SJSA1 (cell line): ENCODE measurements at regions not wholly inside any gene's neighbourhood (a gene's known extent, or its start where the extent isn't known, plus 50 kb on each side); places are given as distances from the start of the nearest gene placed in this dataset.

ENCODE experiments used
- DNase-seq, 2 experiments: peaks; one replicate each; pipeline ENCODE4 v3.0.0-alpha.2; 2015 to 2020; ENCODE audit warnings: low spot score in 2 of 2, low read depth in 1 of 2
- H3K27ac ChIP-seq: fragments of 250-450 bp; sonication (Bioruptor Pico); 2 replicates; pipeline ENCODE4 v1.5.1; 2020; ENCODE audit warnings: mild to moderate bottlenecking, moderate library complexity
- H3K27me3 ChIP-seq: fragments of 250-450 bp; sonication (Bioruptor Pico); replicated peaks from 2 replicates; pipeline ENCODE4 v1.5.1; 2020; ENCODE audit warnings: mild to moderate bottlenecking, moderate library complexity
- H3K36me3 ChIP-seq: fragments of 250-450 bp; sonication (Bioruptor Pico); 2 replicates; pipeline ENCODE4 v1.5.1; 2020; ENCODE audit warnings: mild to moderate bottlenecking
- H3K4me1 ChIP-seq: fragments of 250-450 bp; sonication (Bioruptor Pico); replicated peaks from 2 replicates; pipeline ENCODE4 v1.6.1; 2021; ENCODE audit warnings: mild to moderate bottlenecking
- H3K4me3 ChIP-seq: fragments of 250-450 bp; sonication (Bioruptor Pico); 2 replicates; pipeline ENCODE4 v1.5.1; 2020; ENCODE audit warnings: mild to moderate bottlenecking
- H3K9me3 ChIP-seq: fragments of 250-450 bp; sonication (Bioruptor Pico); replicated peaks from 2 replicates; pipeline ENCODE4 v1.5.1; 2020; ENCODE audit warnings: mild to moderate bottlenecking

- Histone ChIP-seq H3K4me1 (no peaks in the 10 kb centered on the region), H3K9me3 (no peaks in the 10 kb centered on the region)
Measured at GRCh38 chr4:163967263-163967662, 472.8 kb downstream of the TMA16 start.

GRCh38 chr4:163967710-163968109, 473.2 kb downstream of the TMA16 start:
- Histone ChIP-seq H3K4me1 (no peaks in the 10 kb centered on the region), H3K36me3 (no peaks in the 10 kb centered on the region), H3K27ac (no peak overlapping the region), H3K9me3 (no peaks in the 10 kb centered on the region), H3K4me3 (no peak overlapping the region), H3K27me3 (no peaks in the 10 kb centered on the region)
- DNase-seq: no peak

More at GRCh38 chr4:163967263-163967662, 472.8 kb downstream of the TMA16 start:
- Histone ChIP-seq H3K36me3 (no peaks in the 10 kb centered on the region), H3K4me3 (no peak overlapping the region), H3K27ac (no peak overlapping the region), H3K27me3 (no peaks in the 10 kb centered on the region)
- DNase-seq: no peak

GRCh38 chr4:163969291-163969690, 474.8 kb downstream of the TMA16 start:
- Histone ChIP-seq H3K4me3 (no peak overlapping the region), H3K36me3 (no peaks in the 10 kb centered on the region), H3K27ac (no peak overlapping the region), H3K27me3 (no peaks in the 10 kb centered on the region), H3K9me3 (no peaks in the 10 kb centered on the region), H3K4me1 (no peaks in the 10 kb centered on the region)
- DNase-seq: no peak

- no peaks in the 10 kb centered on the region for H3K4me1 ChIP-seq
- DNase-seq: no peak
Measured at GRCh38 chr4:163976588-163976987, 482.1 kb downstream of the TMA16 start.

GRCh38 chr4:163988391-163988790, 493.9 kb downstream of the TMA16 start:
- Histone ChIP-seq H3K36me3 (no peaks in the 10 kb centered on the region), H3K27ac (no peak overlapping the region), H3K9me3 (no peaks in the 10 kb centered on the region), H3K4me3 (no peak overlapping the region), H3K4me1 (no peaks in the 10 kb centered on the region), H3K27me3 (no peaks in the 10 kb centered on the region)
- DNase-seq: no peak

More at GRCh38 chr4:163976588-163976987, 482.1 kb downstream of the TMA16 start:
- Histone ChIP-seq H3K36me3 (no peaks in the 10 kb centered on the region), H3K4me3 (no peak overlapping the region), H3K27ac (no peak overlapping the region), H3K27me3 (no peaks in the 10 kb centered on the region), H3K9me3 (no peaks in the 10 kb centered on the region)

- Histone ChIP-seq H3K27ac (no peak overlapping the region), H3K4me1 (no peaks in the 10 kb centered on the region), H3K4me3 (no peak overlapping the region), H3K27me3 (no peaks in the 10 kb centered on the region), H3K9me3 (no peaks in the 10 kb centered on the region), H3K36me3 (no peaks in the 10 kb centered on the region)
- no peak for DNase-seq
Measured at GRCh38 chr4:163988865-163989264, 494.4 kb downstream of the TMA16 start.

- no peaks in the 10 kb centered on the region for H3K36me3 ChIP-seq
- H3K4me1 ChIP-seq: no peaks in the 10 kb centered on the region
- H3K4me3 ChIP-seq: no peak overlapping the region
- H3K27me3 ChIP-seq: no peaks in the 10 kb centered on the region
- H3K27ac ChIP-seq: no peak overlapping the region
- DNase-seq: no peak
- H3K9me3 ChIP-seq: no peaks in the 10 kb centered on the region
Measured at GRCh38 chr4:163991298-163991865, 496.9 kb downstream of the TMA16 start.

- Histone ChIP-seq H3K9me3 (no peaks in the 10 kb centered on the region), H3K4me1 (no peaks in the 10 kb centered on the region), H3K36me3 (no peaks in the 10 kb centered on the region), H3K4me3 (no peak overlapping the region), H3K27ac (no peak overlapping the region), H3K27me3 (no peaks in the 10 kb centered on the region)
- no peak for DNase-seq
Measured at GRCh38 chr4:164009435-164009834, 514.9 kb downstream of the TMA16 start.

- DNase-seq: no peak
- no peak overlapping the region for H3K4me3 ChIP-seq
- H3K27ac ChIP-seq: no peak overlapping the region
- no peaks in the 10 kb centered on the region for H3K27me3 ChIP-seq
- H3K36me3 ChIP-seq: no peaks in the 10 kb centered on the region
- H3K4me1 ChIP-seq: no peaks in the 10 kb centered on the region
- H3K9me3 ChIP-seq: no peaks in the 10 kb centered on the region
Measured at GRCh38 chr4:164011791-164012190, 517.3 kb downstream of the TMA16 start.

- H3K4me3 ChIP-seq: no peak overlapping the region
- no peak overlapping the region for H3K27ac ChIP-seq
- DNase-seq: no peak
- H3K36me3 ChIP-seq: no peaks in the 10 kb centered on the region
- H3K27me3 ChIP-seq: no peaks in the 10 kb centered on the region
- H3K4me1 ChIP-seq: no peaks in the 10 kb centered on the region
- H3K9me3 ChIP-seq: no peaks in the 10 kb centered on the region
Measured at GRCh38 chr4:164012396-164013027, 518.0 kb downstream of the TMA16 start.

GRCh38 chr4:164021947-164022346, 527.5 kb downstream of the TMA16 start:
- H3K36me3 ChIP-seq: no peaks in the 10 kb centered on the region
- H3K27ac ChIP-seq: no peak overlapping the region
- no peaks in the 10 kb centered on the region for H3K4me1 ChIP-seq
- no peak overlapping the region for H3K4me3 ChIP-seq
- H3K27me3 ChIP-seq: no peaks in the 10 kb centered on the region
- no peak for DNase-seq
- no peaks in the 10 kb centered on the region for H3K9me3 ChIP-seq

GRCh38 chr4:164023214-164023613, 528.7 kb downstream of the TMA16 start:
- Histone ChIP-seq H3K4me1 (no peaks in the 10 kb centered on the region), H3K9me3 (no peaks in the 10 kb centered on the region), H3K27me3 (no peaks in the 10 kb centered on the region), H3K27ac (no peak overlapping the region), H3K4me3 (no peak overlapping the region), H3K36me3 (no peaks in the 10 kb centered on the region)
- DNase-seq: no peak

GRCh38 chr4:164027805-164028204, 533.3 kb downstream of the TMA16 start:
- DNase-seq: no peak
- no peaks in the 10 kb centered on the region for H3K27me3 ChIP-seq

GRCh38 chr4:164039482-164039881, 545.0 kb downstream of the TMA16 start:
- H3K36me3 ChIP-seq: no peaks in the 10 kb centered on the region
- no peaks in the 10 kb centered on the region for H3K27me3 ChIP-seq
- no peaks in the 10 kb centered on the region for H3K4me1 ChIP-seq
- no peak overlapping the region for H3K4me3 ChIP-seq
- DNase-seq: no peak
- no peak overlapping the region for H3K27ac ChIP-seq
- no peaks in the 10 kb centered on the region for H3K9me3 ChIP-seq

More at GRCh38 chr4:164027805-164028204, 533.3 kb downstream of the TMA16 start:
- Histone ChIP-seq H3K4me1 (no peaks in the 10 kb centered on the region), H3K9me3 (no peaks in the 10 kb centered on the region), H3K4me3 (no peak overlapping the region), H3K27ac (no peak overlapping the region), H3K36me3 (no peaks in the 10 kb centered on the region)
